NCI-H82 treated with DMSO at 0.1 percent for 48 hours (cell line): ENCODE measurements at regions not wholly inside any gene's neighbourhood (a gene's known extent, or its start where the extent isn't known, plus 50 kb on each side); places are given as distances from the start of the nearest gene placed in this dataset.
"Not testable (repeated sequence)": the region's sequence is repeated elsewhere in the genome, so short reads cannot be mapped to it uniquely, and the experiment has no call there.

Experiments
- DNase-seq: peaks from one replicate; lab custom pipeline; 2025; ENCODE audit not compliant: unreplicated experiment; lab: John Stamatoyannopoulos, UW

DNA sequence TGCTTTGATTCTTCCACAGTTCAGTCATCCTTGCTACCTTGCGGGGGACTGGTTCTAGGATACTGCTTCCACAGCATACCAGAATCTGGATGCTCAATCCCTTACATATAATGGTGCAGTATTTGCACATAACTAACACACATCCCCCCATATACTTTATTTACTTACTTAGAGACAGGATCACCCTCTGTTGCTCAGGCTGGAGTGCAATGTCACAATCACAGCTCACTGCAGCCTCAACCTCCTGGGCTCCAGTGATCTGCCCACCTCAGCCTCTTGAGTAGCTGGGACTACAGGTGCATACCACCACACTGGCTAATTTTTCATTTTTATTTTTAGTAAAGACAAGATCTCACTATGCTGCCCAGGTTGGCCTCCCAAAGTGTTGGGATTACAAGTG, 112.2 kb downstream of the GOSR1 start:
- no peak for DNase-seq

DNA sequence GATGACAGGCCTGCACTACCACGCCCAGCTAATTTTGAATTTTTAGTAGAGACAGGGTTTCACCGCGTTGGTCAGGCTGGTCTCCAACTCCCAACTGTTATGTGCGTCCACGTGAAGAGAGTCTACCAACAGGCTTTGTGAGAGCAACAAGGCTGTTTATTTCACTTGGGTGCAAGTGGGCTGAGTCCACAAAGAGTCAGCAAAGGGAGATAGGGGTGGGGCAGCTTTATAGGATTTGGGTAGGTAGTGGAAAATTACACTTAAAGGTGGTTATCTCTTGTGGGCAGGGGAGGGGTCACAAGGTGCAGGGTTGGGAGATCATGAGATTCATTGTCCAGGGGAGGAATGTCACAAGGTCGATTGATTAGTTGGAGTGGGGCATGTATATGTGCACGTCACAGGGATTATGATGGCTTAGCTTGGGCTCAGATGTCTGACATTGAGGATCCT, 111.6 kb downstream of the GOSR1 start:
- peak; percentile 49 for DNase-seq

DNA sequence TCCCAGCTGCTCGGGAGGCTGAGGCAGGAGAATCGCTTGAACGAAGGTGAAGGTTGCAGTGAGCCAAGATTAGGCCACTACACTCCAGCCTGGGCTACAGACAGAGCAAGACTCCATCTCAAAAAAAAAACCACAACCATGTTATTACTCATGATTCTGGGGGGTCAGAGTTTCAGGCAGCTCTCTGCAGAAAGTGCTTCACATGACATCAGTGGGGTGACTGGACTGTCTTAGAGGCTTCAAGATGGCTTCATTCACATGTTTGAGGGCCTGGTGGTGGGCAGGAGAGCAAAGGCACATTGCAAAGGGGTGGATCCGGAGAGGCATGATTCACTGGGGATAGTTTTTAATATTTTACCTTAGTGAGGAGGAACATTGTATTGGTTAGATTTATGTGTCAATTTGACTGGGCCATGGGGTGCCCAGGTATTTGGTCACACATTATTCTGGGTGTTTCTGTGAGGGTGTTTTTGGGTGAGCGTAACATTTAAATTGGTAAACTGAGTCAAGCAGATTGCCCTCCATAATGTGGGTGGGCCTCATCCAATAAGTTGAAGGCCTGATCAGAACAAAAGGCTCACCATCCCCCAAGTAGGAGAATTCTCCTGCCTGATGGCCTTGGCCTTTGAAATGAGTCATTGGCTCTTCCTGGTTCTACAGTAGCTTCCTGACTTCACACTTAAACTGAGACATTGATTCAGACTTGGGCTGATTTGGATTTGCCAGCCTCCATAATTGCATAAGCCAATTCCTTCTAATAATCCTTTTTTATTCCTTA, 109.8 kb downstream of the GOSR1 start:
- no peak for DNase-seq

DNA sequence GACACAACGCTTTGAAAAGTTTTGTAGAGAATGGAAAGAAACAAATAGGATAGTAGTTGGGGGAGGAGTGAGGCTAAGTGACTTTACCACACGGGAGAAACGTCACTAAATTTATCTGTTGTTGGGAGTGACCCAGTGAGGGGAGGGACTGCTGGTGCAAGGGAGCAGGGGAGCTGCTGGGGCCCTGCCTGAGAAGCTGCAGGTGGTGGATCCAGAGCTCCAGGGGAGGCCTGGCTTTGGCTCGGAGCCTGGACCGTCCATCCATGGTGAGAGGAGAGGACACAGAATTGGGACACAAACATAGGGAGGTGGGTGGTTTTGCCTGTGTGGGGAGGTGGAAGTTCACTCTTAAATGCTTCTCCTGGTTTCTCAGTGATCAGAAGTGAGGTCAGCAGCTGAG, 107.6 kb downstream of the GOSR1 start:
- DNase-seq, result no peak

DNA sequence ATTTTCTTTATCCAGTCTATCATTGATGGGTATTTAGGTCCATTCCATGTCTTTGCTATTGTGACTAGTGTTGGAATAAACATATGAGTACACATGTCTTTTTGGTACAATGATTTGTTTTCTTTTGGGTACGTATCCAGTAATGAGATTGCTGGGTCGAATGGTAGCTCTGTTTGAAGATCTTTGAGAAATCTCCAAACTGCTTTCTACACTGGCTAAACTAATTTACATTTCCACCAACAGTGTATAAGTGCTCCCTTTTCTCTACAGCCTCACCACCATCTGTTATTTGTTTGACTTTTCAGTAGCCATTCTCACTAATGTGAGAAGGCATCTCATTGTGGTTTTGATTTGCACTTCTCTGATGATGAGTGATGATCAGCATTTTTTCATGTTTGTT, 103.7 kb downstream of the GOSR1 start:
- no peak for DNase-seq

DNA sequence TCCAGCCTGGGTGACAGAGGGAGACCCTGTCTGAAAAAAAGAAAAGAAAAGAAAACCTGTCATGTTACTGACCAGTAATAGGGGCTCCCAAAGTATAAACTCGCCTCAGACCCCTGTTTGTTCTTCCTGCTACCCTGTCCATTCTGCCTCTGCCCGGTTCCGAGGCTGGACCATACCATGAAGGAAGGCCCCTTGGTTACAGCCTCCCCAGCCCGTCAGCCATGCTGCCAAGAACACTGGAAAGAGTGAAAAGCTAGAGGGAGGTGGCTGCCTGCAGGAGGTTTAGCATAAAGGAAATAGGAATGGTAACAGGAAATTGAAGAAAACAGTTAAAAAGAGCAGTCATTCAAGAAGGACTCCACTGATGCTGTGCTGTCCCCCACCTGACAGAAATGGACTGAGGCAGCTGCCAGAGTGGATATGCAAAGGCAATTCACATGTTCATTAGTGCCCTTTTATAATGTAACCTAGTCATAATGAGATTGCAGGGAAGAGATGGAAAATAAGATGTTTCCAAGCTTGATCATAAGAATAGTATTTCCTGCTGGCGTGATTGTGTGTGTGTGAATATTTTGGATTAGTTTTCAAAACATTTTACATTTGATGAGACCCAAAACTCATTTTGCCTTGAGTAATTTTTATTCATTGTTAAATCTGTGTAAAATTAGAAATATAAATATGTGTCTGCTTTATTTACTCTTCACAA, 102.6 kb downstream of the GOSR1 start:
- no peak for DNase-seq

DNA sequence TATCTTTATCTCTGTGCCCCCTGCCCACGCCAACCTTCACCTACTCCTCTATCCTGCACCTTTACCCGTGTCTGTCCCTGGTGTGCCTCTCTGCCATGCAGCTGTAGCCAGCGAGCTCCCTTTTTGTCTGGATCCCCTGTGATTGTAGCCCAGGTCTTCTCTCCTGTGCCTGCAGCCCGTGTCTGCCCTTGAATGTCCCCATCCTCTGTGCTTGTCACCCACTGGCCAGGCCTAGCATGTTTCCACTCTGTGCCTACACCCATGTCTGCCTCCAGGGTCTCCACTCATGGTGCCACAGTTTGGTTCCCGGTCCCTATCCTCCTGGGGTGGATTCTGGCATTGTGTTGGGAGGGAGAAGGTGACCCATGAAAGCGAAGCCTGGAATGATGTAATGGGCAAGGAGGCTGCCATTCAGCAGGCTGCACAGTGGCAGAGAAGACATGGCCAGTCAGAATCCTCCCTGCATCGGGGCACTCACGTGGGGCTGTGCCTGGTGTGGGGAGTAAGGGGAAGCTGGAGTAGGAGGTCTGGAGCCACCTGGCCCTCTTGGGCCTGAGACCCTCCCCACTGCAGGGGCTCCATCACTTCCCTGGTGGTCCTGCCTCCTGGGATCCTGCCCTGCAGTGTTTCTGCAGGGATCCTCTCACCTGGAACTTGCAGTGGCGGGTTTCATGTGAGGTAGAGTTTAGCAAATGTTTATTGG, 101.0 kb downstream of the GOSR1 start:
- DNase-seq, result not testable (repeated sequence)
